IMR-90 (cell line): ENCODE measurements at regions not wholly inside any gene's neighbourhood (a gene's known extent, or its start where the extent isn't known, plus 50 kb on each side); places are given as distances from the start of the nearest gene placed in this dataset.
"Not testable (repeated sequence)": the region's sequence is repeated elsewhere in the genome, so short reads cannot be mapped to it uniquely, and the experiment has no call there.

Experiments
- ATAC-seq: fragments of 200-7000 bp; cut with Tn5 transposase; 2 replicates; pipeline ENCODE4 v1.9.1; 2020; ENCODE audit warnings: low read depth, mild to moderate bottlenecking, moderate library complexity
- BruUV-seq: library from RNA; stranded (reverse); fragments of 400-500 nt; replicated peaks from 2 replicates; lab custom pipeline; 2021; lab: Mats Ljungman, UMichigan
- CTCF ChIA-PET: fragments of 300-600 bp; formaldehyde crosslinking; extraction: SDS; loops from one replicate; lab custom pipeline; 2021; ENCODE audit warnings: antibody characterized with exemption; lab: Yijun Ruan, JAX
- POLR2A ChIA-PET: fragments of 300-600 bp; sonication (Branson Sonifier 250); formaldehyde crosslinking; loops from one replicate; lab custom pipeline; 2022; ENCODE audit warnings: antibody characterized with exemption; ENCODE audit not compliant: unreplicated experiment; lab: Charles Lee
- DNase-seq: peaks from one replicate; pipeline ENCODE4 v3.0.0; 2013
- H2AFZ ChIP-seq: replicated peaks from 2 replicates; pipeline ENCODE3; 2013; ENCODE audit warnings: low read length, mild to moderate bottlenecking; ENCODE audit not compliant: poor library complexity
- H2AK5ac ChIP-seq: 2 replicates; pipeline ENCODE4 v1.6.1; 2013; ENCODE audit warnings: low read depth, low read length, inconsistent platforms
- H2AK9ac ChIP-seq: replicated peaks from 2 replicates; pipeline ENCODE3; 2013; ENCODE audit warnings: mild to moderate bottlenecking, low read depth, low read length, moderate library complexity; ENCODE audit not compliant: poor library complexity
- H2BK120ac ChIP-seq: 2 replicates; pipeline ENCODE4 v1.6.1; 2013; ENCODE audit warnings: low read depth, low read length, inconsistent platforms
- H2BK15ac ChIP-seq: 3 replicates; pipeline ENCODE4 v1.6.1; 2013; ENCODE audit warnings: low read depth, low read length, inconsistent platforms
- H2BK20ac ChIP-seq: 2 replicates; pipeline ENCODE4 v1.6.1; 2013; ENCODE audit warnings: low read depth, mild to moderate bottlenecking, inconsistent platforms, low read length, moderate library complexity
- H2BK5ac ChIP-seq: 2 replicates; pipeline ENCODE4 v1.6.1; 2013; ENCODE audit warnings: mild to moderate bottlenecking, low read depth, low read length, inconsistent platforms; ENCODE audit not compliant: poor library complexity, severe bottlenecking
- H3K14ac ChIP-seq: replicated peaks from 2 replicates; pipeline ENCODE4 v1.6.1; 2013; ENCODE audit warnings: low read depth, low read length, inconsistent platforms
- H3K18ac ChIP-seq: 2 replicates; pipeline ENCODE4 v1.6.1; 2013; ENCODE audit warnings: low read depth, low read length, control low read depth
- H3K23ac ChIP-seq: 2 replicates; pipeline ENCODE4 v1.6.1; 2013; ENCODE audit warnings: low read depth, low read length, inconsistent platforms
- H3K27ac ChIP-seq: 2 replicates; pipeline ENCODE4 v1.5.1; 2013; ENCODE audit warnings: mild to moderate bottlenecking, control low read depth, low read length; ENCODE audit not compliant: insufficient read depth
- H3K27me3 ChIP-seq: 2 replicates; pipeline ENCODE4 v1.6.1; 2013; ENCODE audit warnings: low read length; ENCODE audit not compliant: control insufficient read depth, insufficient read depth
- H3K36me3 ChIP-seq: 2 replicates; pipeline ENCODE4 v1.6.1; 2013; ENCODE audit warnings: low read length, mixed read lengths; ENCODE audit not compliant: control insufficient read depth, insufficient read depth
- H3K4ac ChIP-seq: 2 replicates; pipeline ENCODE4 v1.6.1; 2013; ENCODE audit warnings: low read depth, low read length, inconsistent platforms
- H3K4me1 ChIP-seq: 2 replicates; pipeline ENCODE4 v1.6.1; 2013; ENCODE audit warnings: low read length, mixed read lengths; ENCODE audit not compliant: control insufficient read depth, insufficient read depth
- H3K4me2 ChIP-seq: 2 replicates; pipeline ENCODE4 v1.6.1; 2013; ENCODE audit warnings: low read depth, mild to moderate bottlenecking, control low read depth, low read length, moderate library complexity
- H3K4me3 ChIP-seq: 2 replicates; pipeline ENCODE4 v1.5.1; 2013; ENCODE audit warnings: low read depth, mild to moderate bottlenecking, control low read depth, low read length, moderate library complexity; ENCODE audit not compliant: insufficient read depth
- H3K56ac ChIP-seq: 2 replicates; pipeline ENCODE4 v1.6.1; 2013; ENCODE audit warnings: low read length, inconsistent platforms; ENCODE audit not compliant: insufficient read depth; ENCODE audit errors: extremely low read depth
- H3K79me1 ChIP-seq, 2 experiments: 2 replicates each; pipeline ENCODE4 v1.6.1; 2013; ENCODE audit warnings: low read length in 2 of 2, inconsistent platforms in 1 of 2, low read depth in 1 of 2
- H3K9ac ChIP-seq: 2 replicates; pipeline ENCODE4 v1.6.1; 2013; ENCODE audit warnings: low read depth, low read length, control low read depth
- H3K9me1 ChIP-seq: 2 replicates; pipeline ENCODE4 v1.6.1; 2013; ENCODE audit warnings: low read length, inconsistent platforms; ENCODE audit not compliant: insufficient read depth
- H3K9me3 ChIP-seq: 2 replicates; pipeline ENCODE4 v1.6.1; 2013; ENCODE audit warnings: low read length; ENCODE audit not compliant: control insufficient read depth, insufficient read depth
- H4K20me1 ChIP-seq: 2 replicates; pipeline ENCODE4 v1.6.1; 2013; ENCODE audit warnings: low read length, inconsistent platforms; ENCODE audit not compliant: insufficient read depth
- H4K5ac ChIP-seq: 2 replicates; pipeline ENCODE4 v1.6.1; 2013; ENCODE audit warnings: mild to moderate bottlenecking, low read depth, low read length, control low read depth
- H4K8ac ChIP-seq, 2 experiments: 2 replicates each; pipeline ENCODE4 v1.6.1; 2013; ENCODE audit warnings: low read depth in 2 of 2, low read length in 2 of 2, control low read depth in 1 of 2, inconsistent platforms in 1 of 2
- H4K91ac ChIP-seq: 2 replicates; pipeline ENCODE4 v1.6.1; 2013; ENCODE audit warnings: low read depth, low read length, inconsistent platforms; ENCODE audit not compliant: insufficient read depth
- WGBS, 2 experiments: methylation state at CpG; one replicate each; pipeline versions ENCODE4 v1.1.5 to v1.1.7; 2013; ENCODE audit warnings: missing lambda C conversion rate in 2 of 2; ENCODE audit not compliant: insufficient read length in 1 of 2; ENCODE audit errors: extremely low coverage in 2 of 2; 5-methylcytosine and 5-hydroxymethylcytosine counted together
- dilution Hi-C: fragments of 300-500 bp; cut with HindIII; formaldehyde crosslinking; loops from one replicate; pipeline ENCODE4 v1.14.3; 2018; ENCODE audit warnings: low sequenced_read_pairs; ENCODE audit not compliant: unreplicated experiment
- in situ Hi-C: fragments of 300-500 bp; cut with MboI; formaldehyde crosslinking; loops from 3 replicates; pipeline ENCODE4 v1.14.3; 2019; ENCODE audit warnings: low sequenced_read_pairs, inconsistent platforms, mixed read lengths
- intact Hi-C: fragments of 100-400 bp; cut with micrococcal nuclease; formaldehyde crosslinking; loops from 2 replicates; pipeline ENCODE4 v1.10.0; 2022

DNA sequence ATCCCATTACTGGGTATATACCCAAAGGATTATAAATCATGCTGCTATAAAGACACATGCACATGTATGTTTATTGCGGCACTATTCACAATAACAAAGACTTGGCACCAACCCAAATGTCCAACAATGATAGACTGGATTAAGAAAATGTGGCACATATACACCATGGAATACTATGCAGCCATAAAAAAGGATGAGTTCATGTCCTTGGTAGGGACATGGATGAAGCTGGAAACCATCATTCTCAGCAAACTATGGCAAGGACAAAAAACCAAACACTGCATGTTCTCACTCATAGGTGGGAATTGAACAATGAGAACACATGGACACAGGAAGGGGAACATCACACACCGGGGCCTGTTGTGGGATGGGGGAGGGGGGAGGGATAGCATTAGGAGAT, 373.4 kb downstream of the SFMBT2 start:
- H3K9ac ChIP-seq, CTCF ChIA-PET, H2BK15ac ChIP-seq, H3K79me1 ChIP-seq, intact Hi-C loops, H3K4me1 ChIP-seq, H4K8ac ChIP-seq, in situ Hi-C loops, POLR2A ChIA-PET, H3K9me3 ChIP-seq, H2BK20ac ChIP-seq, H4K5ac ChIP-seq, BruUV-seq, H4K20me1 ChIP-seq, H3K18ac ChIP-seq, H3K9me1 ChIP-seq, DNase-seq, H3K4ac ChIP-seq, dilution Hi-C loops, H3K14ac ChIP-seq, H3K4me3 ChIP-seq, H3K4me2 ChIP-seq, H2BK120ac ChIP-seq, H3K36me3 ChIP-seq, H2AK5ac ChIP-seq, H3K27ac ChIP-seq, ATAC-seq, H2BK5ac ChIP-seq, H3K56ac ChIP-seq, H2AFZ ChIP-seq, H3K27me3 ChIP-seq, H4K91ac ChIP-seq, H2AK9ac ChIP-seq, H3K23ac ChIP-seq: not testable (repeated sequence)
- no CpG with 5 or more reads among the region's 2 CpGs for WGBS, 2 experiments
